Epithelial cell of prostate (primary cell): ENCODE measurements at regions not wholly inside any gene's neighbourhood (a gene's known extent, or its start where the extent isn't known, plus 50 kb on each side); places are given as distances from the start of the nearest gene placed in this dataset.
A peak's percentile ranks its signal among the peaks of the same experiment; 100 is the strongest.

Source experiments
- DNase-seq: peaks from one replicate; pipeline ENCODE4 v3.0.0-alpha.2; 2011; ENCODE audit warnings: low read depth, low spot score
- H3K27ac ChIP-seq: fragments of 450-650 bp; 2 replicates; pipeline ENCODE4 v1.5.1; 2017; ENCODE audit warnings: mild to moderate bottlenecking

DNA sequence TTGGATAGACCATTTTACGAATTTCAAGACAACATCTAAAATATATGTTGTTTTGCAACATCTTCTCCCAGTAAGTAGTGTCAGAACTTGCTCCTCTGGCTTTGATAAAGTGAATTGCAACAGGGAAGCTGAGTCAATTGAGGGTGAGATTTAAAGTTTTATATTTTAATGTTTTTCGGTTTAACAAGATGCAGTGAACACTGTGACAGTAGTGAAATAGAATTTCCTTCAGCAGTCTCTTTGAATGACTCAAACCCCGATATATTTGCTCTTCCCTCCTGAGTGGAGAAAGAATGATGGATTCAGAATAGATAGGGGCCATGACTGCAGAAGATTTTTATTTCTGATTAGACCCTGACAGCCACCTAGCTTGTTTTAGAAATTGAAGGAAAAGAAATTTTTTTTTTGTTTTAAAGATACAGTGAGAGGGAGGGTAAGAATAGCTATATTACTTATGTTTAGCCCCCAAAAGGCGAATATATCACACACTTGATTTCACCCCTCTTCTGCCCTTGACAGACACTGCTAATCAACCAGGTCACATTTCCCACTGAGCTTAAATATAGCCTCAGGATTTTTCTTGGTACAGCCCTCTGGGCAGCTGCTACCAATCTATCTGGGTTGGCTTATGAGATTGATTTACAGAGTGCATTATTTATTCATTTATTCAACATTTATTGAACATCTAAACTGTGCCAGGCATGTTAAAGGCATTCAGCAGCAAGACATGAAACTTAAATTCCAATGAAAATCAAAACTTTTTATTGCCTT lies 183.3 kb upstream of the ADAMTS9 start:
- DNase-seq, result no peak

DNA sequence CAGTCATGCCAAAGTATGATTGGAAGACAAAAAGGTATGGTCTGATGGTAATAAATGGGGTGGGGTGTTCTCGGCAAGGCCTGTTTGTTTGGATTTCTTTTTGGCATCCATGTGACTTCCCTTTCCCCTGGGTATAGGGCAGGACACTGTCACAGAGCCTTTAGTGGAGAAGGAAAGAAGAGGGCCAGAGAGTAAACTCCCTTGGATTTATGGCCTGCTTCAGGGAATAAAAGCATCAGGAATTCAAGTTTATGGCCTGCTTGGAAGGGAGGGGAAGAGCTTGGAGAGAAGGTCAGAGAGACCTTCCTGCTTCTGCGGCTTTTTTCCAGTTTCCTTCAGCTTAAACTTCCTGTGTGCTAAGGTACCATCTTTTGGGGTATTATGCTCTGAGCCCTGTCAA lies 179.4 kb upstream of the ADAMTS9 start:
- DNase-seq, result no peak
- H3K27ac ChIP-seq, result no peak overlapping the region

More for the DNA sequence above, 183.3 kb upstream of the ADAMTS9 start:
- H3K27ac ChIP-seq, result no peak overlapping the region

DNA sequence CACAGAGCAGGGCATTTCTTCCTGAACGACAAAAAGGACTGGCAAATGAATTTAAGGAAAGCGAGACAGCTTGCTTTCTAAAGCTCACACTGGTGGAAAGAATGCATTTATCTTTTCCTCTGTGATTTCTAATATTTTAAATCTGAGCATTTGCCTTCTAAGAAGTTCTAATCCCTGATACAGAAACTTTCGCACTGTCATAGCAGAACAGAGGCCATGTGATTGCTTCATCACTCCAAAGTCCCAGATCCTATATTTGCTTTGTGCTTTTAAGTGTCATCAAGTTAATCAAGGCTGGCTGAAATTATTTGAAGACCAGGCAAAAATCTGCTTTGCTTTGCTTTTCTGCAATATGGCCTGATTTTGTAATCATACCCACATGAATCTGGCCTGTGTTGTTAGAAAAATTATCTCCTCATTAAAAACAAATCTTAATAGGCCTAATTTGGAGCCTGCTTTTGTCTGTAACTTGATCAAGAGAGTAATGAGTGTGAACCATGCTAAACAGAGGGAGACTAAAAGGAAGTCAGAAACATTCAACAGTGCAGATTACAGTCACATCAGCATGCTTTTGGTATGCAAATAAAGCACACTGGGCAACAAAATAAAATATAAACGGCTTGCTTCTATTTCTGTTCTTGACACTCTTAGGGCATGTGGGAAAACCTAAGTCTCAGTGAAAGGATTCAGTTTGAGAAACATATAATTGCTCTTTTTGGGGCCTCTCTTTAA lies 178.2 kb upstream of the ADAMTS9 start:
- no peak for DNase-seq
- H3K27ac ChIP-seq, result no peak overlapping the region

DNA sequence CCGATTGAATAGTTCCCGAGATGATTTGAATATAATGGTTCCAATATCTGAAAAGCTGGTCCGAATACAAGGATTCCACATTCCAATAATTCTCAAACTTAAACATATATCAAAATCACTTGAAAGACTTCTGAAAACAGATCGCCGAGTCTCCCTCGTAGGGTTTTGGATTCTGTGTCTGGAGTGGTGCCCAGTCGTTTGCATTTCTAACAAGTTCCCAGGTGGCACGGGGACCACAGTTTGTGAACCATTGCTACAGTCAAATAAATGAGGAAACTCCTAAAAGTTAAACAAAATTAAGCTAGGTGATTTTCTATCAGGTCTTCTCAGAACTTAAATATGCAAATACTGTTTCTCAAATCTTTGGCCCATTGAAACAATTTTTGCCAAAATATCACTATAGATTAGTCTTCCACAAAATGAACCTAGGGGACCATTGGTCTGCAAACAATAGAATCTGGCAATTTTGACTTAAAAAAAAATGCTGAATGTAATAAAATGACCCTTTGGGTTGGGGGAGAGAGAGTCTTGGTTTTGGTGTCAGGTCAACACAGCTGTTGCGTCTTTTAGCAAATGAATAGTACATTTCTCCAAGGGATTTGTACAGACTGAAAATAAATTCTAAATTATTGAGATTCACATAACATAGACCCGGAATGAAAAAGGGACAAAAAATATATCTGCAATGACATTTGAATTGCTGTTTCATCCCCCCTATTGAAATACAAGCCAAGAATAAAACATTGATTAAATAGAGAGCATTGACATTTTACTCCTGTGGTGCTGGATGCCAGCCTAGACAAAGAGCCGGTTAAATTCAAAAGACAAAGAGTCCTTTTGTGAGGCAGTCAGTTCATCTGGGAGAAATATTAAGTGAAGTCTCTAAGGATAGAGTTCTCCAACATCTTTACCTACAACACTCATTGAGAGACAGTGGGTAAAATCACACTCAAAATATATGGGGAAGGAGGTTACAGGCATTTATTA lies 175.7 kb upstream of the ADAMTS9 start:
- H3K27ac ChIP-seq, result no peak overlapping the region

DNA sequence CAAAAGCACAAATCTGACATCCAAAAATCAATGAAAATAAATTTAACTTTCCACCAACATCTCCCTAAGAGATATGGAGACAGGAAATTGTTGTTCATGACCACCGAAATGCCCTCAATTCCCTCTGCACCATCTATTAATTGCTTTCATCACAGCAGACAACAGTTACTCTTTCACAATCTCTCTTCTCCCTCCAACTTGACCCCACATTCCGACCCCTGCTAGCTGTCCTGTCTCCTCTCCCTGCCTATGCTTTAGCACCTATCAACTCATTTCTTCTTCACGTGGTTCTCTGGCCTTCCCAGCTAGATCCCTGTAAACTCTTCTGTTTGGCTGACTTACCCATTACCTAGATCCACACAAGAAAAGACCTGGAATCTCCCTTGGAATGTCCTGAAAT lies 173.9 kb upstream of the ADAMTS9 start:
- DNase-seq, result no peak
- H3K27ac ChIP-seq, result no peak overlapping the region

More for the DNA sequence above, 175.7 kb upstream of the ADAMTS9 start:
- no peak for DNase-seq

DNA sequence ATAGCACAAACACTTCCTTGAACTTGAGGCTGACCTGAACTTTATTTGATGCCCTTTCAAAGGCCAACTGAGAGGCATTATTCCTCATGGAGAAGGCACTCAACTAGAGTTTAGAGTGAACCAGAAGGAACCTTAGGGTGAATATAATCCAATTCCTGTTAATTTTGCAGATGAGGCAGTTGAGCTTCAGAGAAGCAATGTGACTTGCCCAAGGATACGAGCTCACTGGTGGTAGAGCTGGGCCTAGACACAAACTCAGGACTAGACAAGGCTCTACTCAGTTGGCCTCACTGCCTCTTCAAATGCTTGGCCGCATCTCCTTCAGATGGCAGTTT lies 172.7 kb upstream of the ADAMTS9 start:
- no peak overlapping the region for H3K27ac ChIP-seq
- DNase-seq, result no peak

DNA sequence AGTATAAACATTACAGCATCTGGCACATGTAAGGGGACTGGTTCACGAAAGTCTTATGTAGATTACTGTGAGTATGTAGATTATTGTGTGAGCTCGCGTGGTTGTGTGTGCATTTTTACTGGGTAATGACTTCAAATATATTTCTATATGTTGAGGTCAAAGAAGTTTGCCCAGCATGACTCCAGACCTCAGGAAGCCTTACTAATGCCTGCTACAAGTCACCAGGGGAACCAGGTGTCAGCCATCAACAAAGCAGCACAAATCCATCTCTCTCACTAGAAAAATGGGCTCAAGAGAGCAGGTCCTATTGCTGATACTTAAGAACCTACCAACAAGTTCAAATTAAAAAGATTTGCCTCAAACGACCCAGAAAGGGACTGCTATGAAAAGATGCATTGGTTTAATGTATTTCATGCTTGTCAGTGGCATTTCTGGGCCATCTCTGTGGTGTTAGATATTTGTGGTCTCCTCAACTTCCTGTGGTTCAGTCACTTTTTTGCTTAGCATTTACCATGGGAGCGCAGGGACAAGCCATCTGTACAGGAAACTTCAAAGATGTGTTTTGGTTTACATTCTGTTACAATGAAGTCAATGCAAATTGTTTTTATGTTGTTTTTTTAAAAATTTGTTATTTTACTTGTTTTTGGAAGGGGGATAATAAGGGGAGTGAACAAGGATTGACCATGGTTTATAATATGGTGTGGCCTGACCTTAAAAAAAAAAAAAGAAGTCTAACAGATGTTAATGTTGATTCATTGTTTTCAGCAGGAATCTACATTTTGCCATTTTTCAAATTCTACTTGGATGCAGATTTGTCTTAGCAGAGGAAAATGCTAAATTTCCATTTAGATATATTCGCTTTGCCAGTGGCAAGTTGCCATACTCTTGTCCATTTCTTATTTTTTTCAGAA lies 172.1 kb upstream of the ADAMTS9 start:
- no peak for DNase-seq
- no peak overlapping the region for H3K27ac ChIP-seq

DNA sequence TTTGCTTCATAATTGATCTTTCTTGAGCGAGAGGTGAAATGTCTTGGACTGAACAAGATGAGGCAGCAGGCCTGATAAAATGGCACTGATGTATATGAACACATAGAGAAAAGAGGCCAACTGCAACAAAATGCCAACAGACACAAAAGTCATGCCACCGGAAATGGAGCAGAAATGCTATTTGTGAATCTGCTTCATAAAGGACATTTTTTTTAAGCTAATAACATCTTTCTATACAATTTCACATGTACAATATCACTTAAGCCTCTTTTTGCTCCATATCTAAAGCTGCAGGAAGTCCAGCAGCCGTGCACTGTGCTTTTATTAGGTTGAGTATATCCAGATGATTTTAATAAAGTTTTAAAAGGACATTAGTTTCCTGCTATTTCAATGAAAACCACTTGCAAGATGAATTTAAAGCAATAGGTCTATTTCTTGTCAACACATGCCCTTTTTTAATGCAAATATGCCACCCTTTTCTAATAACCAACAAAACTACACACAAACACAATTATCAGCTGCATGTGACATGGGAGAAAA lies 169.2 kb upstream of the ADAMTS9 start:
- DNase-seq, result no peak
- H3K27ac ChIP-seq, result no peak overlapping the region

DNA sequence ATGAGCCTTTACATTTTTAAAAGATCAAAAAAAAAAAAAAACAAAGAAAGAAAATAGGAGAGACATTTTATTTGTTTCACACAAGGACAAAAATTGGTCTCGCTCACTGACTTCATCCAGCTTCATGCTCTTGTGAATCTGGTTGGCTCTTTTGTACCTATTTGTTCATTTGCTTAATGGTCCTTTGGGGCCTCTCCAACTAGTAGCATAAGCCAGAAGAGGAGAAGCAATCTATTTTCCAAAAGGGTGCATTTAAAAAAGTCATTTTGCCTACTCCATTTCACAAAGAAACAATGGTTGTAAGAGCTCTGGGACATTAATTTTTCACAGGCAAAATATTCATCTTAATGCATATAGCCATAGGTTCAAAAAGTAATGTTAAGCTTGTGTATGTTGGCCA lies 168.3 kb upstream of the ADAMTS9 start:
- no peak for DNase-seq
- no peak overlapping the region for H3K27ac ChIP-seq

DNA sequence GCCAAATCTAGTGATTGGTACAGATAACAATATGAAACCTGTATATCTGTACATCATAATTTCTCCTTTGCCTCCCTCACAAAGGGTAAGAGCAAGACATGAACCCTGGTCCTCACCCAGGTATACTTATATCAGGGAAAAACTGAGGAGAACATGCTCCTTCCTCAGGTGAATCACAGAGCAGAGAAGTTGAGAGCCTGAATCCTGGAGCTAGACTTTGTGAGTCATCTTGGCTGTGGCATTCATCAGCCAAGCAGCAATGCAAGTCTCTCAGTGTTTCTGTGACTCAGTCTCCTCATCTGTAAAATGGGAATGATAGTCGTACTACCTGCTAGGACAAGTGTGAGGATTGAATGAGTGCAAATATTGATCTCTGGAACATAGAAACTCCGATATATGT lies 165.7 kb upstream of the ADAMTS9 start:
- no peak overlapping the region for H3K27ac ChIP-seq
- no peak for DNase-seq

DNA sequence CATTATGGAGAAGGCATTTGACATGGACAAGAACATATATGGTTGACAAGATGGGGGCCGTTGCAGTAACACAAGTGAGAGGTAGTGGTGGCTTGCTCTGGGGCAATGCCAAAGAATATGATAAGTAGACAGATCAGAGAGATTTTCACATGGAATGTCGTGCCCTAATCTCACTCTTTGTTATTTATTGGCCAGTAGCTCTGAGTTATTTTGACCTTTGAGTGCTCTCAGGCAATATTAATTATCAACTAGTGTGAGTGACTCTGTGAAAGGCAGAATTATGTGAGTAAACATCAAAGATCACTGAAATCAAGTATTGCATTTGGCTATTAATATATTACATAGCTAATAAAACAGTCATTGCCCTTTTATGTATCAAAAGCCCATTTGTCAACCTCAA lies 164.9 kb upstream of the ADAMTS9 start:
- DNase-seq, result no peak

DNA sequence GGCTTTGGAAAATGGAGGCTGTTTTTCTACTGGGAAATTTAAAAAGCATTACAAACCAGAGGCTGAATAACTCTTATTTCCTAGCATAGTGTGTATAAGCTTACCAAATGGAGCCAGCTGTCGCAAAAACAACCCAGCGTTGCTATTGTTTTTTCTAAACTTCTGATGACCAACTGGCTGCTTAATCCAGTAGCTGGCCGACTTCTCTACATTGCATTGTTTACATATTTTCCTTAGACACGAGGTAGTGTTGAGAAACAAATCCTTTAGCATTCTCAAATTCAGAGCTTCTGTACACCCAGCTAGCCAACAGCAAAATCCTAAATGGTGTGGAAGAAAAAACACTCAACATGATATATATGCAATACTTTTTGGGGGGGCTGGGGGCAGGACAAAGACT lies 161.0 kb upstream of the ADAMTS9 start:
- DNase-seq, result no peak
- no peak overlapping the region for H3K27ac ChIP-seq

More for the DNA sequence above, 164.9 kb upstream of the ADAMTS9 start:
- H3K27ac ChIP-seq, result no peak overlapping the region

DNA sequence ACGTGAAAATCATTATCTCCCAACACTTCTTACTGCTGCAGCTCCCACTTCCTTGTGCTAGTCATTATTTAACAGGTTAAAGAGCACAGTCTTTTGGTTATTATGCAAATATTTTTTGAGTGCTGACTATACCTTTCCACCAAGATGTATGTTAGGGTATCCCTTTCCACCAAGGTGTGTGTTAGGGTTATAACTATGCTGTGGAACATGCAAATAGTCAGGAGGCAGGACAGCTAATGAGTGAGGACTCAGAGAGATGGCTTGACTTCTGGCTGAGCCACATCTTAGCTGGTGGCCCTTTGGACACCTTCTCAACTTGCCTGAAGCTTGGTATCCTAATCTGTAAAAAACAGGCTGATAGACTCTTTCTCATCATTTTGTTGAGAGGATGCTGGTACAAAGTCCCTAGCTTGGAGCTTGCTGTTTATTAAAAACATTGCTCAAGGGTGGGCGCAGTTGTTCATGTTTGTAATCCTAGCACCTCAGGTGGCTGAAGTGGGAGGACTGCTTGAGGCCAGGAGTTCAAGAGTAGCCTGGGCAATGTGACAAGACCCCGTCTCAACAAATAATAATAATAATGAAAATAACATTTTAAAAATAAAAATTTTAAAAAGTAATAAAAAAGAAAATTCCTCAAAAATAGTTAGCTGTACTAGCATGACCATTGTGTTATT lies 160.5 kb upstream of the ADAMTS9 start:
- no peak for DNase-seq
- H3K27ac ChIP-seq, result no peak overlapping the region

DNA sequence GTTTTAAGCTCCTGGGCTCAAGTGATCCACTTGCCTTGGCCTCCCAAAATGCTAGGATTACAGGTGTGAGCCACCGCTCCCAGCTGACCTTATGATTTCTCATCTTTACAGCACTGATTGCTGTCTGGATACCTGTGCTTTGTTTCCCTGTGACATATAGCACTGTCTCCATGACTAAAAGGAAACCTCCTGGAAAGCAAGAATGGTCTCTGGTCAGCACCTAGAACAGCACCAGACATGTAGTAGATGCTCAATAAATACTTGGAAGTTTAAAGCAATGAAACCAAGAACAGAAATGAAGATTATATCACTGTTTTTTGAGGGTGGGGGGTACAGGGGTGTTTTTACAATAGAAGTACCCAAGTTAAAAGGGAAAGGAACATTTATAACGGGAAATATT lies 156.8 kb upstream of the ADAMTS9 start:
- no peak for DNase-seq
- no peak overlapping the region for H3K27ac ChIP-seq

DNA sequence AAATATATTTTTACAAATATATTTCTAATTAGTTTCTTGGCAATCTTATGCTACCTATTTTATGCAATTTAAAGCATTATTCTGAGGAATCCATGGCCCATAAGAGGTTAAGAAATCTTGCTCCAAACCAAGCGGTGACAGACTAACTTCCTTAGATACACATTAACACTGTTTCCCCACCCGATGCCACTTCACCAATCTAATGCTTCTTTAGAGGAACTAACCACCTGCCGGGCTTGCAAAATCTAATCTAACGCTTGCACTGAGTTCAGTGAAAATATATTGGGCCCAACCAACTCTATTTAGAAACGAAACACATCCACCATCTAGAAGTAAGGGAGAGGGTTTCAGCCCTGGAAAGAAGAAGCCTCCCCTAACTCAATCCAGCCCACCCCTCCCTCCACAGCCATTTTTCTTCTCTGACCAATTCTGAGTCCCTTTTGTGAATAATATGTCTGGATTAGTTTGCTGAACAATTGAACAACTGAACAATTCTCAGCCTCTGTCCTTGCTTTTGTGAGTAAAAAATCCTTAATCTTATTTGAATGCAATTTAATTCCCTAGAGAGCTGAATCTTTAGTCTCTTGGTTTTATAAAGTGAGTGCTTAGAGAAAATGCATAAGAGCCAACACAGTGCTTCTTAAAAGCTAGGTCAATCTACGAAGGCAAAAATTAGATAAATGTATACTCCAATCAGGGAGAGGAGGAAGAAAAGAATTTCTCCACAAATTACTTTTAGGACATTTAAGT lies 150.4 kb upstream of the ADAMTS9 start:
- no peak overlapping the region for H3K27ac ChIP-seq
- DNase-seq, result no peak

DNA sequence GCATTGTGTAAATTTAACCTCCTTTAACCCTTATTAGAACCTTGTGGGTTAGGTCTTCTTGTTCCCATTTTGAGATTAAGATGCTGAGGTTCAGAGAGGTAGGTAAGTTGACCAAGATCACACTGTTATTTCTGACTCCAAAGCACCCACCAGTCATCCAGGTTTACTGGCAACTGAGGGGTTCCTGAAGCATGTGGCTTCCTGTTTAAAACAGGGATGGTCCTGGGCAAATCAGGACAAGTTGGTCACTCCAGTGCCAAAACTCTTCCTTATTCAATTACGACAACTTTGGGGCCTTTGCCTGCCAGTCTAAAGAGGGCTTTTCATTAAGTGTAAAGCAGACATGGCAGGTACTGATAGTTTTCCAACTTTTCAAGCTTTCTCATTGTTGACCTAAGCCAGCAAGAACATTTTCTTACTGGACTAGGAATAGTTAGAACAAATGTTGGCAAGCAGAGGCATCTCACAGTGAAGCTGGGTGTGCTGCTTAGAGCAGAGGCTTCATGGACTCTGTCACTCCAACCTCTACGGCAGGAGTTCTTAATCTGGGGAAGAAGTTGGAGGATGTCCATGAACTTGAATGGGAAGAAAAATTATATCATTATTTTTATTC lies 149.4 kb upstream of the ADAMTS9 start:
- H3K27ac ChIP-seq, result peak overlapping the region; percentile 15
- no peak for DNase-seq

DNA sequence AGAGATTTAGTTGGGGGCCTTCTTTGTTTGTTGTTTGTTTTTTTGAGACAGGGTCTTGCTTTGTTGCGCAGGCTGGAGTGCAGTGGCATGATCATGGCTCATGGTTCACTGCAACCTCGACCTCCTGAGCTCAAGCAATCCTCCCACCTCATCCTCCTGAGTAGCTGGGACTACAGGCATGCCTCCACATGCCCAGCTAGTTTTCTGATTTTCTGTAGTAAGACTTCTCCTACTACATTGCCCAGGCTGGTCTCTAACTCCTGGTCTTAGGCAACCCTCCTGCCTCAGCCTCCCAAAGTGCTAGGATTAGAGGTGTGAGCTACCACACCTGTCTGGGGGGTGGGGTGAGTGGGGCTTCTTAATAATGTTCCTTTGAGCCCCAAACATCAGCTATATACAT lies 148.3 kb upstream of the ADAMTS9 start:
- DNase-seq, result no peak
- H3K27ac ChIP-seq, result no peak overlapping the region

DNA sequence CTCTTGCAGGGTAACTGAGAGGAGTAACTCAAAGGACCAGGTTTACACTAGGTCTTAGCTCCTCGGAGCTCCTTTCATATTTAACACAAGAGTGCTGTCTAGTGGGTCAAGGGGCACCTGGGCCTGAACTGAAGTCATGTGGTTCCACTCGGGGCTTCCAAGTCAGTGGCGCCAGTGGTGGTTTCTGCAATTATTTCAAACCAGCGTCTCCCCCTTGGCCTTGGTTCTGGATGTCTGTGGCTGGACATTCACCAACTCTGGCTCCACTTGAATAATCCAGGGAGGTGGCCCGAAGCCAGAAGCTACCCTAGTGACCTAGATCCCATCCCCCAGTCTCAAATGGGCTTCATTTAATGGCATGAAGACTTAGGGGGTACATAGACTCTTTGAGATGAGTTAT lies 144.3 kb upstream of the ADAMTS9 start:
- no peak overlapping the region for H3K27ac ChIP-seq
- DNase-seq, result no peak
